ENCODE measurements at regions not wholly inside any gene's neighbourhood (a gene's known extent, or its start where the extent isn't known, plus 50 kb on each side); places are given as distances from the start of the nearest gene placed in this dataset.
"Not testable (repeated sequence)": the region's sequence is repeated elsewhere in the genome, so short reads cannot be mapped to it uniquely, and the experiment has no call there.

DNA sequence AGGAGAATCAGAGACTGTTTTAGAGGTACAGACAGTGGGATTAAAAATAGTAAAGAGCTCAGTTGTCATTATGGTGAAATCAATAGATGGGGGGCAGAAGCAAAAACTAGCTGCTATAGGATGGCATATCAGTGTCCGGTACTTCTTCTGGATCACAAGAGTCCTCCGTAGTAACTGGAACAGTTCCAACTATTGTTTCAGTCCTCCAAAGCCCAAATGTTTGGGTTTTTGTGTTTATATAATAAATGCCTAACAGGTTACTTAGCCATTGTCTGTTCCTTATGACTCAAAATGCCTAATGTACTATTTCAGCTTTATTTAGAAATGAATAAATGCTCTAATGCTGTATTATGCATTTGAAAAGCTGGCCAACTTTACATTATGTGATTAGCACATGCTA, 401.2 kb downstream of the PTH2R start:
- Histone ChIP-seq H3K4me2 (replicated peaks; ENCODE audit: low read depth, low read length, poor library complexity, severe bottlenecking) (no peak overlapping the region), H3K27ac (ENCODE audit: low read length in 2 of 2) (no peak overlapping the region), H3K27me3 (replicated peaks in 1 of 4; ENCODE audit: control extremely low read depth in 1 of 4, control insufficient read depth in 3 of 4, insufficient read depth in 4 of 4, low read length in 3 of 4) (no peaks in the 10 kb centered on the region), H3K4me3 (ENCODE audit: control extremely low read depth in 1 of 5, extremely low read depth in 1 of 5, insufficient read depth in 1 of 5, low read depth in 2 of 5, low read length in 4 of 5) (no peak overlapping the region), H4K20me1 (ENCODE audit: control insufficient read depth, insufficient read depth, low read length, poor library complexity, severe bottlenecking) (no peaks in the 10 kb centered on the region), H3K9me3 (ENCODE audit: control extremely low read depth in 1 of 3, control insufficient read depth in 2 of 3, insufficient read depth in 1 of 3, low read length in 2 of 3) (no peaks in the 10 kb centered on the region), H3K36me3 (replicated peaks in 1 of 2; ENCODE audit: control extremely low read depth in 1 of 2, control insufficient read depth in 1 of 2, extremely low read depth in 1 of 2, insufficient read depth in 2 of 2, low read length in 1 of 2) (no peaks in the 10 kb centered on the region), H2AFZ (ENCODE audit: insufficient read depth, low read depth, low read length, poor library complexity, severe bottlenecking) (no peak overlapping the region), H3K9ac (ENCODE audit: low read length) (no peak overlapping the region), H3K79me2 (ENCODE audit: control insufficient read depth, insufficient read depth, low read length) (no peaks in the 10 kb centered on the region), H3K4me1 (ENCODE audit: control insufficient read depth in 2 of 2, insufficient read depth in 2 of 2, low read length in 2 of 2) (no peaks in the 10 kb centered on the region)
- ChIA-PET POLR2A (no interaction called here), CTCF (no interaction called here)
- Mint-ChIP-seq H3K4me3 (no peak overlapping the region), H3K27me3 (no peaks in the 10 kb centered on the region), H3K27ac (no peak overlapping the region), H3K9me3 (ENCODE audit: insufficient read depth) (no peaks in the 10 kb centered on the region), H3K4me1 (no peaks in the 10 kb centered on the region)
- DNase-seq (no peak), ATAC-seq (ENCODE audit: low read depth) (no peak)
- WGBS (ENCODE audit: insufficient coverage) = no CpG with 5 or more reads among the region's 2 CpGs
- intact Hi-C loops (cut with micrococcal nuclease) = no loop called here
- TF ChIP-seq, protein P1, sequence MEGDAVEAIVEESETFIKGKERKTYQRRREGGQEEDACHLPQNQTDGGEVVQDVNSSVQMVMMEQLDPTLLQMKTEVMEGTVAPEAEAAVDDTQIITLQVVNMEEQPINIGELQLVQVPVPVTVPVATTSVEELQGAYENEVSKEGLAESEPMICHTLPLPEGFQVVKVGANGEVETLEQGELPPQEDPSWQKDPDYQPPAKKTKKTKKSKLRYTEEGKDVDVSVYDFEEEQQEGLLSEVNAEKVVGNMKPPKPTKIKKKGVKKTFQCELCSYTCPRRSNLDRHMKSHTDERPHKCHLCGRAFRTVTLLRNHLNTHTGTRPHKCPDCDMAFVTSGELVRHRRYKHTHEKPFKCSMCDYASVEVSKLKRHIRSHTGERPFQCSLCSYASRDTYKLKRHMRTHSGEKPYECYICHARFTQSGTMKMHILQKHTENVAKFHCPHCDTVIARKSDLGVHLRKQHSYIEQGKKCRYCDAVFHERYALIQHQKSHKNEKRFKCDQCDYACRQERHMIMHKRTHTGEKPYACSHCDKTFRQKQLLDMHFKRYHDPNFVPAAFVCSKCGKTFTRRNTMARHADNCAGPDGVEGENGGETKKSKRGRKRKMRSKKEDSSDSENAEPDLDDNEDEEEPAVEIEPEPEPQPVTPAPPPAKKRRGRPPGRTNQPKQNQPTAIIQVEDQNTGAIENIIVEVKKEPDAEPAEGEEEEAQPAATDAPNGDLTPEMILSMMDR (IDR thresholded peaks at IDR 0.05) = no peak
- TF ChIP-seq EZH2 (IDR thresholded peaks at IDR 0.05; ENCODE audit: borderline replicate concordance, insufficient read depth, low read depth, low read length, poor library complexity, severe bottlenecking) = no peak

DNA sequence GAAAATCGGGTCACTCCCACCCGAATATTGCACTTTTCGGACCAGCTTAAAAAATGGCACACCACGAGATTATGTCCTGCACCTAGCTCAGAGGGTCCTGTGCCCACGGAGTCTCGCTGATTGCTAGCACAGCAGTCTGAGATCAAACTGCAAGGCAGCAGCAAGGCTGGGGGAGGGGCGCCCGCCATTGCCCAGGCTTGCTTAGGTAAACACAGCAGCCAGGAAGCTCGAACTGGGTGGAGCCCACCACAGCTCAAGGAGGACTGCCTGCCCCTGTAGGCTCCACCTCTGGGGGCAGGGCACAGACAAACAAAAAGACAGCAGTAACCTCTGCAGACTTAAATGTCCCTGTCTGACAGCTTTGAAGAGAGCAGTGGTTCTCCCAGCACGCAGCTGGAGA, 405.3 kb downstream of the PTH2R start:
- POLR2A ChIA-PET; H3K79me2 ChIP-seq (ENCODE audit: control insufficient read depth, insufficient read depth, low read length); CTCF ChIA-PET; H4K20me1 ChIP-seq (ENCODE audit: control insufficient read depth, insufficient read depth, low read length, poor library complexity, severe bottlenecking); H3K9ac ChIP-seq (ENCODE audit: low read length); H3K9me3 ChIP-seq (ENCODE audit: control extremely low read depth in 1 of 3, control insufficient read depth in 2 of 3, insufficient read depth in 1 of 3, low read length in 2 of 3); H3K4me1 ChIP-seq (ENCODE audit: control insufficient read depth in 2 of 2, insufficient read depth in 2 of 2, low read length in 2 of 2); H3K4me2 ChIP-seq (replicated peaks; ENCODE audit: low read depth, low read length, poor library complexity, severe bottlenecking); H3K9me3 Mint-ChIP-seq (ENCODE audit: insufficient read depth); H3K27me3 Mint-ChIP-seq; ATAC-seq (ENCODE audit: low read depth); H3K27me3 ChIP-seq (replicated peaks in 1 of 4; ENCODE audit: control extremely low read depth in 1 of 4, control insufficient read depth in 3 of 4, insufficient read depth in 4 of 4, low read length in 3 of 4); intact Hi-C loops (cut with micrococcal nuclease); H3K4me1 Mint-ChIP-seq; DNase-seq; H3K27ac Mint-ChIP-seq; H3K4me3 ChIP-seq (ENCODE audit: control extremely low read depth in 1 of 5, extremely low read depth in 1 of 5, insufficient read depth in 1 of 5, low read depth in 2 of 5, low read length in 4 of 5); H3K36me3 ChIP-seq (replicated peaks in 1 of 2; ENCODE audit: control extremely low read depth in 1 of 2, control insufficient read depth in 1 of 2, extremely low read depth in 1 of 2, insufficient read depth in 2 of 2, low read length in 1 of 2); H3K4me3 Mint-ChIP-seq; H3K27ac ChIP-seq (ENCODE audit: low read length in 2 of 2); H2AFZ ChIP-seq (ENCODE audit: insufficient read depth, low read depth, low read length, poor library complexity, severe bottlenecking): not testable (repeated sequence)
- 73% methylated on average over 3 of the region's 10 CpGs for WGBS (ENCODE audit: insufficient coverage)
